K562 (cell line): ENCODE measurements at regions not wholly inside any gene's neighbourhood (a gene's known extent, or its start where the extent isn't known, plus 50 kb on each side); places are given as distances from the start of the nearest gene placed in this dataset.

ENCODE experiments used
- ATAC-seq: fragments of 200-7000 bp; cut with Tn5 transposase; 3 replicates; pipeline ENCODE4 v1.9.1; 2020; ENCODE audit warnings: moderate library complexity
- BruUV-seq: library from RNA; stranded (reverse); fragments of 400-500 nt; replicated peaks from 2 replicates; lab custom pipeline; 2021; lab: Mats Ljungman, UMichigan
- CTCF ChIA-PET: fragments of 300-600 bp; formaldehyde crosslinking; extraction: SDS; loops from one replicate; lab custom pipeline; 2021; ENCODE audit warnings: low intra/inter-chr PET ratio; lab: Yijun Ruan, JAX
- POLR2A ChIA-PET: fragments of 300-600, 350-650 bp; sonication (Branson Sonifier 250); formaldehyde crosslinking; extraction: SDS; loops from one replicate; lab custom pipeline; 2021; ENCODE audit warnings: antibody characterized with exemption, inconsistent platforms; lab: Yijun Ruan, JAX
- DNase-seq, 4 experiments: peaks; one replicate each; pipeline versions ENCODE4 v3.0.0 to v3.0.0-alpha.2; 2011 to 2018; ENCODE audit warnings: low spot score in 3 of 4, mixed read lengths in 3 of 4; ENCODE audit errors: extremely low read depth in 1 of 4
- FAIRE-seq: peaks from 2 replicates; lab custom pipeline; 2011; peaks lifted over from hg19 to GRCh38; lab: Jason Lieb, UNC
- H2AFZ ChIP-seq: 2 replicates; pipeline ENCODE4 v1.6.0; 2011; ENCODE audit warnings: low read depth, low read length, control low read depth, inconsistent platforms
- H3K27ac ChIP-seq: fragments of 200-600 bp; 3 replicates; pipeline ENCODE4 v1.8.0; 2011; ENCODE audit warnings: low read depth, mild to moderate bottlenecking, control low read depth, inconsistent platforms, low read length, moderate library complexity, mixed read lengths; ENCODE audit errors: extremely low read depth
- H3K27me3 ChIP-seq, 2 experiments: fragments of 300-600 bp in 1 of 2; 2 replicates in 1 of 2; 3 replicates in 1 of 2; pipeline versions ENCODE4 v1.6.0 to v1.8.0; 2011; ENCODE audit warnings: inconsistent platforms in 2 of 2, low read length in 2 of 2, mild to moderate bottlenecking in 1 of 2, mixed read lengths in 1 of 2, moderate library complexity in 1 of 2; ENCODE audit not compliant: control insufficient read depth in 2 of 2, insufficient read depth in 2 of 2
- H3K36me3 ChIP-seq: fragments of 300-600 bp; 3 replicates; pipeline ENCODE4 v1.8.0; 2011; ENCODE audit warnings: mild to moderate bottlenecking, low read length, inconsistent platforms; ENCODE audit not compliant: control insufficient read depth, insufficient read depth
- H3K4me1 ChIP-seq, 2 experiments: fragments of 200-600 bp in 1 of 2; replicated peaks in 1 of 2; 2 replicates in 1 of 2; 3 replicates in 1 of 2; pipeline versions ENCODE4 v1.5.1 to v1.8.0; 2011; ENCODE audit warnings: inconsistent platforms in 2 of 2, low read length in 2 of 2, mild to moderate bottlenecking in 1 of 2, mixed read lengths in 1 of 2, moderate library complexity in 1 of 2; ENCODE audit not compliant: control insufficient read depth in 2 of 2, insufficient read depth in 2 of 2
- H3K4me2 ChIP-seq: 2 replicates; pipeline ENCODE4 v1.6.1; 2011; ENCODE audit warnings: low read length, control low read depth, inconsistent platforms, mixed read lengths; ENCODE audit not compliant: insufficient read depth
- H3K4me3 ChIP-seq: fragments of 200-600 bp; sonication (generic), shearing (Covaris generic); 2 replicates; pipeline ENCODE4 v1.5.1; 2016; ENCODE audit warnings: control low read depth, inconsistent platforms
- H3K79me2 ChIP-seq: fragments of 200-600 bp; 3 replicates; pipeline ENCODE4 v1.8.0; 2011; ENCODE audit warnings: low read length, inconsistent platforms; ENCODE audit not compliant: control insufficient read depth, insufficient read depth
- H3K9ac ChIP-seq, 2 experiments: 2 replicates each; pipeline versions ENCODE4 v1.6.0 to v1.6.1; 2011; ENCODE audit warnings: low read depth in 2 of 2, low read length in 2 of 2, control low read depth in 1 of 2, inconsistent platforms in 1 of 2, mild to moderate bottlenecking in 1 of 2, mixed read lengths in 1 of 2; ENCODE audit not compliant: insufficient read depth in 1 of 2
- H3K9me1 ChIP-seq: one replicate; pipeline ENCODE4 v1.6.0; 2011; ENCODE audit warnings: inconsistent platforms, mild to moderate bottlenecking, low read length, moderate library complexity; ENCODE audit not compliant: control insufficient read depth, insufficient read depth
- H3K9me3 ChIP-seq: replicated peaks from 2 replicates; pipeline ENCODE4 v1.5.1; 2011; ENCODE audit warnings: low read depth, low read length, inconsistent platforms; ENCODE audit not compliant: control insufficient read depth, insufficient read depth
- H4K20me1 ChIP-seq: replicated peaks from 2 replicates; pipeline ENCODE4 v1.6.1; 2011; ENCODE audit warnings: low read length, inconsistent platforms, mixed read lengths; ENCODE audit not compliant: control insufficient read depth, insufficient read depth
- E2F1 ChIP-seq: sonication (generic); formaldehyde crosslinking; IDR thresholded peaks from 2 replicates; pipeline ENCODE4 v1.8.1; 2023; ENCODE audit warnings: mild to moderate bottlenecking, missing genetic modification reagents, moderate library complexity
- E4F1 ChIP-seq: fragments of 250-450 bp; sonication (Bioruptor Pico); IDR thresholded peaks from 2 replicates; pipeline ENCODE4 v1.5.0; 2021; ENCODE audit warnings: mild to moderate bottlenecking, borderline replicate concordance
- FOSL1 ChIP-seq: fragments of 200-800 bp; sonication (Bioruptor generic); conservative IDR thresholded peaks from 2 replicates; pipeline ENCODE4 v1.6.1; 2016; ENCODE audit warnings: missing genetic modification characterization, missing compliant biosample characterization
- MYC ChIP-seq, 2 experiments: fragments of 250-450 bp in 1 of 2; sonication (Bioruptor Pico) in 1 of 2; IDR thresholded peaks; 2 replicates each; pipeline versions ENCODE4 v1.5.1 to v1.6.1; 2012 to 2021; ENCODE audit warnings: low read depth in 2 of 2, borderline replicate concordance in 1 of 2, improper control_type of control experiment in 1 of 2, low read length in 1 of 2, mild to moderate bottlenecking in 1 of 2, moderate library complexity in 1 of 2
- RUNX1 ChIP-seq: sonication (generic); IDR thresholded peaks from 2 replicates; pipeline ENCODE4 v1.6.1; 2016; ENCODE audit warnings: antibody characterized with exemption, low read depth
- SETDB1 ChIP-seq: IDR thresholded peaks from one replicate; pipeline ENCODE4 v1.6.1; 2012; ENCODE audit warnings: low read length, control low read depth, inconsistent platforms
- SMARCB1 ChIP-seq: IDR thresholded peaks from 2 replicates; pipeline ENCODE4 v1.6.1; 2011; ENCODE audit warnings: improper control_type of control experiment, low read depth; ENCODE audit not compliant: insufficient read length
- ZKSCAN1 ChIP-seq: fragments of 150-350 bp; IDR thresholded peaks from 2 replicates; pipeline ENCODE4 v1.6.1; 2016; ENCODE audit warnings: low read depth, low read length
- ZNF134 ChIP-seq: fragments of 250-450 bp; sonication (Bioruptor Pico); conservative IDR thresholded peaks from 2 replicates; pipeline ENCODE4 v1.4.0; 2020
- in situ Hi-C: fragments of 300-500 bp; cut with MboI; formaldehyde crosslinking; loops from 4 replicates; pipeline ENCODE4 v1.15.0; 2018; ENCODE audit warnings: inconsistent platforms, mixed read lengths
- intact Hi-C: fragments of 100-400 bp; cut with micrococcal nuclease; formaldehyde crosslinking; loops from 2 replicates; pipeline ENCODE4 v1.14.2; 2022

GRCh38 chrX:117038918-117039440, 576.2 kb upstream of the CT83 start (continued):
- no peak for TF ChIP-seq MYC (IDR thresholded peaks at IDR 0.05; ENCODE audit: low read depth, low read length)
- TF ChIP-seq MYC (CRISPR knock-in tag; IDR thresholded peaks at IDR 0.05; ENCODE audit: borderline replicate concordance, low read depth) = no peak
- no peak for TF ChIP-seq SMARCB1
- no peak for TF ChIP-seq SETDB1
- no peak for TF ChIP-seq RUNX1
- TF ChIP-seq FOSL1 (tag) = no peak
- no peak for TF ChIP-seq E2F1 (CRISPR knock-in tag)
- no peak for TF ChIP-seq E4F1 (CRISPR knock-in tag)
- TF ChIP-seq, all 486 proteins: peak for 0

GRCh38 chrX:117010243-117010642, 547.5 kb upstream of the CT83 start:
- POLR2A ChIA-PET = no interaction called here
- H3K4me3 ChIP-seq = no peak overlapping the region
- H3K27me3 ChIP-seq = no peaks in the 10 kb centered on the region
- no peaks in the 10 kb centered on the region for H3K9me1 ChIP-seq
- no peak overlapping the region for H2AFZ ChIP-seq
- no peak for FAIRE-seq
- no TSS peak for BruUV-seq
- no peaks in the 10 kb centered on the region for H3K79me2 ChIP-seq
- no peak overlapping the region for H3K9ac ChIP-seq
- no peaks in the 10 kb centered on the region for H3K4me1 ChIP-seq
- DNase-seq = no peak
- no peak overlapping the region for H3K4me2 ChIP-seq
- CTCF ChIA-PET = no interaction called here
- no peak overlapping the region for H3K27ac ChIP-seq
- H4K20me1 ChIP-seq = no peaks in the 10 kb centered on the region
- no peaks in the 10 kb centered on the region for H3K9me3 ChIP-seq
- intact Hi-C loops (no loop called here), in situ Hi-C loops (no loop called here)
- peak; percentile 66 for TF ChIP-seq ZNF134 (CRISPR knock-in tag)
- no peak for TF ChIP-seq ZKSCAN1
- H3K36me3 ChIP-seq = no peaks in the 10 kb centered on the region
- no peak for ATAC-seq
